Mesothelial cell of epicardium (in vitro differentiated cells): ENCODE measurements at regions not wholly inside any gene's neighbourhood (a gene's known extent, or its start where the extent isn't known, plus 50 kb on each side); places are given as distances from the start of the nearest gene placed in this dataset.

Experiments used
- DNase-seq, 2 experiments: peaks; one replicate each; pipeline ENCODE4 v3.0.0; 2021; ENCODE audit warnings: low spot score in 2 of 2; ENCODE audit not compliant: unreplicated experiment in 2 of 2
- H3K27ac Mint-ChIP-seq: 2 replicates; pipeline ENCODE4 v1.8.0; 2021; ENCODE audit warnings: mixed read lengths
- H3K27me3 Mint-ChIP-seq: 2 replicates; pipeline ENCODE4 v1.8.0; 2021; ENCODE audit warnings: low read depth, mixed read lengths
- H3K36me3 Mint-ChIP-seq: 2 replicates; pipeline ENCODE4 v1.8.0; 2021; ENCODE audit warnings: mixed read lengths
- H3K4me1 Mint-ChIP-seq: 2 replicates; pipeline ENCODE4 v1.8.0; 2021; ENCODE audit warnings: mixed read lengths
- H3K4me3 Mint-ChIP-seq: 2 replicates; pipeline ENCODE4 v1.8.0; 2021; ENCODE audit warnings: mild to moderate bottlenecking, moderate library complexity, mixed read lengths
- H3K9me3 Mint-ChIP-seq: 2 replicates; pipeline ENCODE4 v1.8.0; 2021; ENCODE audit warnings: mixed read lengths
- TF ChIP-seq, protein P1 (sequence below): fragments of 200-600 bp; sonication (generic); IDR thresholded peaks from one replicate; pipeline ENCODE4 v1.5.0; 2021; ENCODE audit warnings: antibody characterized with exemption; ENCODE audit not compliant: unreplicated experiment

DNA sequence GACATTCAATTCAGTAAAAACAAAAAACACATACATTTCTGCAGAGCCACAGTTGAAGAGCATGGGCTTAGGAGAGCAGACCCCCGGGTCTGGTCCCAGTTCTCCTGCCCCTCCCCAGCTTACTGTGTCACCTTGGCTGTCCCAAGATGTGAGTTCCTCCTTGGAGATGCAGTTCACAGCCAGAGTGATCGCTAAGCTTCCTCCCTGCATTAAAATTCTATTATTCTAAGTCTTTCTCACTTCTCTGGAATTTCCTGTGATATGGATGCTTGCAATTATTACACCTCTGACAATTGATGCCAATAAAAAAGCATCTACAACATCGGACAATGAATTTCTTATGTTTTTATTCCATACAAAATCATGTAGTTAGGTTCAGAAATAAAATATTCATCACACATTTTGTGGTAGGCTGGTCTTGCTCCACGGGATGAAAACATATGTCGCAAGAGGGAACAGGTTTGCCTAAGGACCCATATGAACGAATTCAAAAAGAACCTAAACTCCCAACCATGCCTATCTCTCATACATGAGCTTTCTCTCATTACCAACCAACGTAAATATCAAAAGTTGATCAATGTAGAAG is 328.5 kb upstream of the RUNX1 start:
- TF ChIP-seq, protein P1, sequence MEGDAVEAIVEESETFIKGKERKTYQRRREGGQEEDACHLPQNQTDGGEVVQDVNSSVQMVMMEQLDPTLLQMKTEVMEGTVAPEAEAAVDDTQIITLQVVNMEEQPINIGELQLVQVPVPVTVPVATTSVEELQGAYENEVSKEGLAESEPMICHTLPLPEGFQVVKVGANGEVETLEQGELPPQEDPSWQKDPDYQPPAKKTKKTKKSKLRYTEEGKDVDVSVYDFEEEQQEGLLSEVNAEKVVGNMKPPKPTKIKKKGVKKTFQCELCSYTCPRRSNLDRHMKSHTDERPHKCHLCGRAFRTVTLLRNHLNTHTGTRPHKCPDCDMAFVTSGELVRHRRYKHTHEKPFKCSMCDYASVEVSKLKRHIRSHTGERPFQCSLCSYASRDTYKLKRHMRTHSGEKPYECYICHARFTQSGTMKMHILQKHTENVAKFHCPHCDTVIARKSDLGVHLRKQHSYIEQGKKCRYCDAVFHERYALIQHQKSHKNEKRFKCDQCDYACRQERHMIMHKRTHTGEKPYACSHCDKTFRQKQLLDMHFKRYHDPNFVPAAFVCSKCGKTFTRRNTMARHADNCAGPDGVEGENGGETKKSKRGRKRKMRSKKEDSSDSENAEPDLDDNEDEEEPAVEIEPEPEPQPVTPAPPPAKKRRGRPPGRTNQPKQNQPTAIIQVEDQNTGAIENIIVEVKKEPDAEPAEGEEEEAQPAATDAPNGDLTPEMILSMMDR, result no peak
- no peak overlapping the region for H3K27ac Mint-ChIP-seq
- peaks cover 6% of the 10 kb centered on the region for H3K4me1 Mint-ChIP-seq
- H3K9me3 Mint-ChIP-seq, result peaks cover 9% of the 10 kb centered on the region
- no peak for DNase-seq
- H3K4me3 Mint-ChIP-seq, result no peak overlapping the region
- H3K36me3 Mint-ChIP-seq, result no peaks in the 10 kb centered on the region
- no peaks in the 10 kb centered on the region for H3K27me3 Mint-ChIP-seq

DNA sequence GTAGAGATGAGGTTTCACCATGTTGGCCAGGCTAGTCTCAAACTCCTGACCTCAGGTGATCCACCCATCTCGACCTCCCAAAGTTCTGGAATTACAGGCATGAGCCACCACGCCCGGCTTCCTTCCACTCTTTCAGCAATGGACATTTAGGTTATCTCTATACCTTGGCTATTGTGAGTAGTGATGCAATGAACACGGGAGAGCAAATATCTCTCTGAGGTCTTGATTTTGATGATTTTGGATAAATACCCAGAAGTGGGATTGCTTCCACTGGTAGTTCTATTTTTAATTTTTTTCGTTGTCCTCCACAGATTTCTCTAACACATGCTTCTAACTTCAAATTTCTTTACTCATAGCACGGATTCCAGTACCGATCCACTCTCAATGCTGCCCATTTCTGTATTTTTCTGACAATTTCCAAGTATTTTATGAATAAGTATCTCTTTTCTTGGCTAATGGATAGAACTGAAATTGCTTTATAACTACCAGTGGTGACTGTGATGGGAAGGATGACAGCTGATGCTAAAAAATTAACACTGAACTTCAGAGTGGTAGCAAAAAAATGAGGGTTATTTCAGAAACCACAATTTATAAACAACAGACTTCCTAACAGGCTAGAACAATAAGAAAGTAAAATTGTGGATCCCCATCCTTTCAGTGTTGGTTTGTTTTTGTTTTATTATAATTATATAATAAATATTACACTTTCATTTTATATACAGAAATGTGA is 327.5 kb upstream of the RUNX1 start:
- no peaks in the 10 kb centered on the region for H3K36me3 Mint-ChIP-seq
- no peak overlapping the region for H3K4me3 Mint-ChIP-seq
- peaks cover 9% of the 10 kb centered on the region for H3K9me3 Mint-ChIP-seq
- no peak for DNase-seq
- H3K27ac Mint-ChIP-seq, result no peak overlapping the region
- peaks cover 6% of the 10 kb centered on the region for H3K4me1 Mint-ChIP-seq
- TF ChIP-seq, protein P1, result no peak
- no peaks in the 10 kb centered on the region for H3K27me3 Mint-ChIP-seq

DNA sequence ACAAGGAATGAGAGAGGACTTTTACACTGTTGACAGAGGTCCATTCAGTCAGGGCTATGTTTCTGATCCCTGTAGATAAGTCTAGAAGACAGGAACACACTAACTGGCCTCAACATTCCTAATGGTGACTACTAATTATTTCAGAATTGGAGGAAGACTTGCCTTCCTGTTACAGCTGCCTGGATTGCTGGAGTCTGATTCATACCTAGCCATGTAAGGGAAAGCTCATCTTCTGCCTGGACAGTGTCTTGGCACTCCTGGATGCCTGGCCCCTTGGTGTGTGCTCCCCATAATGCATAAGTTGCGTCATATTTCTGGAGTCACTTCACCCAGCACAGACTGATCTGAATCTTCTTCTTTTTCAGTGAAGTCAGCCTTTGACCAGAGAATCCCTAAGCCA is 326.0 kb upstream of the RUNX1 start:
- peaks cover 4% of the 10 kb centered on the region for H3K4me1 Mint-ChIP-seq
- no peak for DNase-seq

GRCh38 chr21:35373998-35374397 is 324.9 kb upstream of the RUNX1 start:
- H3K27ac Mint-ChIP-seq, result no peak overlapping the region
- no peaks in the 10 kb centered on the region for H3K27me3 Mint-ChIP-seq
- H3K9me3 Mint-ChIP-seq, result peaks cover 9% of the 10 kb centered on the region
- TF ChIP-seq, protein P1, result no peak
- H3K4me3 Mint-ChIP-seq, result no peak overlapping the region
- peaks cover 4% of the 10 kb centered on the region for H3K4me1 Mint-ChIP-seq
- no peak for DNase-seq
- no peaks in the 10 kb centered on the region for H3K36me3 Mint-ChIP-seq

More for the DNA sequence above, 326.0 kb upstream of the RUNX1 start:
- Mint-ChIP-seq H3K27ac (no peak overlapping the region), H3K4me3 (no peak overlapping the region), H3K27me3 (no peaks in the 10 kb centered on the region), H3K36me3 (no peaks in the 10 kb centered on the region), H3K9me3 (peaks cover 9% of the 10 kb centered on the region)
- TF ChIP-seq, protein P1, result no peak

GRCh38 chr21:35372201-35372600 is 323.1 kb upstream of the RUNX1 start:
- Mint-ChIP-seq H3K27ac (no peak overlapping the region), H3K4me1 (peaks cover 4% of the 10 kb centered on the region), H3K9me3 (peaks cover 9% of the 10 kb centered on the region), H3K27me3 (no peaks in the 10 kb centered on the region), H3K4me3 (no peak overlapping the region), H3K36me3 (no peaks in the 10 kb centered on the region)
- TF ChIP-seq, protein P1, result no peak
- no peak for DNase-seq
